ENCODE measurements at regions not wholly inside any gene's neighbourhood (a gene's known extent, or its start where the extent isn't known, plus 50 kb on each side); places are given as distances from the start of the nearest gene placed in this dataset.

DNA sequence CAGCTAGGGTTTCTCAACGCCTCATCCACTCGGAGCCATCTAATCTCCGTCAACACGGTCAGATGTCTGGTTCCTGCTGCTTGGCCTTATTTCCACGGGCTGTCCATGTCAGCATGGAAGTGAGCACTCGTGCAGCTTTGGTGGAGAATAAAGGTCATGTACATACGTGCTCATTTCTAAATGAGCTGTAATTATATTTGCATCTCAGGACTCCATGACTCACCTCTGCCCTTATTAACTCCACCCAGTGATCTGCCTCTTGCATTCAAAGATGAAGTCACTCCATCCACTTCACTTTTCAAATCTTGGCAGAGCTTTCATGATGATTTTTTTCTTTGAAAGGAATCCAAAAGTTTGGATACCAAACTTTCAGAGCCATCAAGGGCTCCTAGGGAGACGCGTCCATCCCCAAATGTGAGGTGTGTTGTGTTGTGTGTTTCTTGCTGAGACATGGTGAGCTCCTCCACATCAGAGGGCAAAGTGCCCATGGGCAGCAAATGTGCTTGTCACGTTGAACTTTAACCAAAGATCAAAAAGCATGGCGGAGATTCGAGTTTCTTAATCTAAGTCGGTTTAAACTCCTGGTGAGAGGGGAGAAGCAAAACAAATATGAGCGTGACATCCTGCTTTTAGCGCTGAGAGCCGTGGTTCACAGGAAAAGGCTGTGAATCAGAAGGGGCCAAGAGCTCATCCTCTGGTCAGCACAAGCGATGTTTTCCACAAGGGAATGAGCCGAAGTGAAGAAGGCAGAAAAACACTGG, 68.6 kb upstream of the ERRFI1 start (continued):
- TF ChIP-seq, protein P1, sequence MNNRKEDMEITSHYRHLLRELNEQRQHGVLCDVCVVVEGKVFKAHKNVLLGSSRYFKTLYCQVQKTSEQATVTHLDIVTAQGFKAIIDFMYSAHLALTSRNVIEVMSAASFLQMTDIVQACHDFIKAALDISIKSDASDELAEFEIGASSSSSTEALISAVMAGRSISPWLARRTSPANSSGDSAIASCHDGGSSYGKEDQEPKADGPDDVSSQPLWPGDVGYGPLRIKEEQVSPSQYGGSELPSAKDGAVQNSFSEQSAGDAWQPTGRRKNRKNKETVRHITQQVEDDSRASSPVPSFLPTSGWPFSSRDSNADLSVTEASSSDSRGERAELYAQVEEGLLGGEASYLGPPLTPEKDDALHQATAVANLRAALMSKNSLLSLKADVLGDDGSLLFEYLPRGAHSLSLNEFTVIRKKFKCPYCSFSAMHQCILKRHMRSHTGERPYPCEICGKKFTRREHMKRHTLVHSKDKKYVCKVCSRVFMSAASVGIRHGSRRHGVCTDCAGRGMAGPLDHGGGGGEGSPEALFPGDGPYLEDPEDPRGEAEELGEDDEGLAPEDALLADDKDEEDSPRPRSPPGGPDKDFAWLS (CRISPR knock-in tag; IDR thresholded peaks at IDR 0.05; ENCODE audit: borderline replicate concordance), result no peak
- TF ChIP-seq, protein P2, sequence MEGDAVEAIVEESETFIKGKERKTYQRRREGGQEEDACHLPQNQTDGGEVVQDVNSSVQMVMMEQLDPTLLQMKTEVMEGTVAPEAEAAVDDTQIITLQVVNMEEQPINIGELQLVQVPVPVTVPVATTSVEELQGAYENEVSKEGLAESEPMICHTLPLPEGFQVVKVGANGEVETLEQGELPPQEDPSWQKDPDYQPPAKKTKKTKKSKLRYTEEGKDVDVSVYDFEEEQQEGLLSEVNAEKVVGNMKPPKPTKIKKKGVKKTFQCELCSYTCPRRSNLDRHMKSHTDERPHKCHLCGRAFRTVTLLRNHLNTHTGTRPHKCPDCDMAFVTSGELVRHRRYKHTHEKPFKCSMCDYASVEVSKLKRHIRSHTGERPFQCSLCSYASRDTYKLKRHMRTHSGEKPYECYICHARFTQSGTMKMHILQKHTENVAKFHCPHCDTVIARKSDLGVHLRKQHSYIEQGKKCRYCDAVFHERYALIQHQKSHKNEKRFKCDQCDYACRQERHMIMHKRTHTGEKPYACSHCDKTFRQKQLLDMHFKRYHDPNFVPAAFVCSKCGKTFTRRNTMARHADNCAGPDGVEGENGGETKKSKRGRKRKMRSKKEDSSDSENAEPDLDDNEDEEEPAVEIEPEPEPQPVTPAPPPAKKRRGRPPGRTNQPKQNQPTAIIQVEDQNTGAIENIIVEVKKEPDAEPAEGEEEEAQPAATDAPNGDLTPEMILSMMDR (CRISPR knock-in tag; IDR thresholded peaks at IDR 0.05), result no peak
- TF ChIP-seq, protein P3, sequence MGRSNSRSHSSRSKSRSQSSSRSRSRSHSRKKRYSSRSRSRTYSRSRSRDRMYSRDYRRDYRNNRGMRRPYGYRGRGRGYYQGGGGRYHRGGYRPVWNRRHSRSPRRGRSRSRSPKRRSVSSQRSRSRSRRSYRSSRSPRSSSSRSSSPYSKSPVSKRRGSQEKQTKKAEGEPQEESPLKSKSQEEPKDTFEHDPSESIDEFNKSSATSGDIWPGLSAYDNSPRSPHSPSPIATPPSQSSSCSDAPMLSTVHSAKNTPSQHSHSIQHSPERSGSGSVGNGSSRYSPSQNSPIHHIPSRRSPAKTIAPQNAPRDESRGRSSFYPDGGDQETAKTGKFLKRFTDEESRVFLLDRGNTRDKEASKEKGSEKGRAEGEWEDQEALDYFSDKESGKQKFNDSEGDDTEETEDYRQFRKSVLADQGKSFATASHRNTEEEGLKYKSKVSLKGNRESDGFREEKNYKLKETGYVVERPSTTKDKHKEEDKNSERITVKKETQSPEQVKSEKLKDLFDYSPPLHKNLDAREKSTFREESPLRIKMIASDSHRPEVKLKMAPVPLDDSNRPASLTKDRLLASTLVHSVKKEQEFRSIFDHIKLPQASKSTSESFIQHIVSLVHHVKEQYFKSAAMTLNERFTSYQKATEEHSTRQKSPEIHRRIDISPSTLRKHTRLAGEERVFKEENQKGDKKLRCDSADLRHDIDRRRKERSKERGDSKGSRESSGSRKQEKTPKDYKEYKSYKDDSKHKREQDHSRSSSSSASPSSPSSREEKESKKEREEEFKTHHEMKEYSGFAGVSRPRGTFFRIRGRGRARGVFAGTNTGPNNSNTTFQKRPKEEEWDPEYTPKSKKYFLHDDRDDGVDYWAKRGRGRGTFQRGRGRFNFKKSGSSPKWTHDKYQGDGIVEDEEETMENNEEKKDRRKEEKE (IDR thresholded peaks at IDR 0.05), result no peak
- TF ChIP-seq, protein P4, sequence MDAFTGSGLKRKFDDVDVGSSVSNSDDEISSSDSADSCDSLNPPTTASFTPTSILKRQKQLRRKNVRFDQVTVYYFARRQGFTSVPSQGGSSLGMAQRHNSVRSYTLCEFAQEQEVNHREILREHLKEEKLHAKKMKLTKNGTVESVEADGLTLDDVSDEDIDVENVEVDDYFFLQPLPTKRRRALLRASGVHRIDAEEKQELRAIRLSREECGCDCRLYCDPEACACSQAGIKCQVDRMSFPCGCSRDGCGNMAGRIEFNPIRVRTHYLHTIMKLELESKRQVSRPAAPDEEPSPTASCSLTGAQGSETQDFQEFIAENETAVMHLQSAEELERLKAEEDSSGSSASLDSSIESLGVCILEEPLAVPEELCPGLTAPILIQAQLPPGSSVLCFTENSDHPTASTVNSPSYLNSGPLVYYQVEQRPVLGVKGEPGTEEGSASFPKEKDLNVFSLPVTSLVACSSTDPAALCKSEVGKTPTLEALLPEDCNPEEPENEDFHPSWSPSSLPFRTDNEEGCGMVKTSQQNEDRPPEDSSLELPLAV (CRISPR knock-in tag; conservative IDR thresholded peaks at IDR 0.05; ENCODE audit: low read depth), result no peak
- TF ChIP-seq ZMYM3 (CRISPR knock-in tag; IDR thresholded peaks at IDR 0.05), result no peak
- TF ChIP-seq BRD4 (CRISPR knock-in tag; IDR thresholded peaks at IDR 0.05), result peak; percentile 85
- TF ChIP-seq ZNF253 (CRISPR knock-in tag; IDR thresholded peaks at IDR 0.05; ENCODE audit: borderline replicate concordance), result no peak
- TF ChIP-seq ZSCAN20 (CRISPR knock-in tag; IDR thresholded peaks at IDR 0.05; ENCODE audit: borderline replicate concordance), result no peak
- TF ChIP-seq ZNF530 (CRISPR knock-in tag; IDR thresholded peaks at IDR 0.05; ENCODE audit: low read depth), result no peak
- TF ChIP-seq, protein P5, sequence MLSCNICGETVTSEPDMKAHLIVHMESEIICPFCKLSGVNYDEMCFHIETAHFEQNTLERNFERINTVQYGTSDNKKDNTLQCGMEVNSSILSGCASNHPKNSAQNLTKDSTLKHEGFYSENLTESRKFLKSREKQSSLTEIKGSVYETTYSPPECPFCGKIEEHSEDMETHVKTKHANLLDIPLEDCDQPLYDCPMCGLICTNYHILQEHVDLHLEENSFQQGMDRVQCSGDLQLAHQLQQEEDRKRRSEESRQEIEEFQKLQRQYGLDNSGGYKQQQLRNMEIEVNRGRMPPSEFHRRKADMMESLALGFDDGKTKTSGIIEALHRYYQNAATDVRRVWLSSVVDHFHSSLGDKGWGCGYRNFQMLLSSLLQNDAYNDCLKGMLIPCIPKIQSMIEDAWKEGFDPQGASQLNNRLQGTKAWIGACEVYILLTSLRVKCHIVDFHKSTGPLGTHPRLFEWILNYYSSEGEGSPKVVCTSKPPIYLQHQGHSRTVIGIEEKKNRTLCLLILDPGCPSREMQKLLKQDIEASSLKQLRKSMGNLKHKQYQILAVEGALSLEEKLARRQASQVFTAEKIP (CRISPR knock-in tag; IDR thresholded peaks at IDR 0.05; ENCODE audit: borderline replicate concordance), result no peak
- TF ChIP-seq, protein P6, sequence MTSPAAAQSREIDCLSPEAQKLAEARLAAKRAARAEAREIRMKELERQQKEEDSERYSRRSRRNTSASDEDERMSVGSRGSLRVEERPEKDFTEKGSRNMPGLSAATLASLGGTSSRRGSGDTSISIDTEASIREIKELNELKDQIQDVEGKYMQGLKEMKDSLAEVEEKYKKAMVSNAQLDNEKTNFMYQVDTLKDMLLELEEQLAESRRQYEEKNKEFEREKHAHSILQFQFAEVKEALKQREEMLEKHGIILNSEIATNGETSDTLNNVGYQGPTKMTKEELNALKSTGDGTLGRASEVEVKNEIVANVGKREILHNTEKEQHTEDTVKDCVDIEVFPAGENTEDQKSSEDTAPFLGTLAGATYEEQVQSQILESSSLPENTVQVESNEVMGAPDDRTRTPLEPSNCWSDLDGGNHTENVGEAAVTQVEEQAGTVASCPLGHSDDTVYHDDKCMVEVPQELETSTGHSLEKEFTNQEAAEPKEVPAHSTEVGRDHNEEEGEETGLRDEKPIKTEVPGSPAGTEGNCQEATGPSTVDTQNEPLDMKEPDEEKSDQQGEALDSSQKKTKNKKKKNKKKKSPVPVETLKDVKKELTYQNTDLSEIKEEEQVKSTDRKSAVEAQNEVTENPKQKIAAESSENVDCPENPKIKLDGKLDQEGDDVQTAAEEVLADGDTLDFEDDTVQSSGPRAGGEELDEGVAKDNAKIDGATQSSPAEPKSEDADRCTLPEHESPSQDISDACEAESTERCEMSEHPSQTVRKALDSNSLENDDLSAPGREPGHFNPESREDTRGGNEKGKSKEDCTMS (CRISPR knock-in tag; conservative IDR thresholded peaks at IDR 0.05), result no peak
- 0 out of 4 replicates have a peak, but pooled peaks of 1 of the 2 experiments have one; percentile 28 for TF ChIP-seq NR2F1 (CRISPR knock-in tag; IDR thresholded peaks at IDR 0.05)
- no peak for TF ChIP-seq ZNF484 (CRISPR knock-in tag; IDR thresholded peaks at IDR 0.05; ENCODE audit: borderline replicate concordance, low read depth)
- TF ChIP-seq ZNF616 (CRISPR knock-in tag; IDR thresholded peaks at IDR 0.05; ENCODE audit: low read depth), result no peak
- TF ChIP-seq NKX3-1 (CRISPR knock-in tag; IDR thresholded peaks at IDR 0.05), result peak; percentile 65; the same call in 1 of the 2 replicates
- TF ChIP-seq ZNF644 (CRISPR knock-in tag; IDR thresholded peaks at IDR 0.05; ENCODE audit: low read depth), result peak; percentile 84
